Caco-2 (cell line): ENCODE measurements at regions not wholly inside any gene's neighbourhood (a gene's known extent, or its start where the extent isn't known, plus 50 kb on each side); places are given as distances from the start of the nearest gene placed in this dataset.

Experiments
- BruUV-seq: library from RNA; stranded (reverse); fragments of 400-500 nt; replicated peaks from 2 replicates; lab custom pipeline; 2021; lab: Mats Ljungman, UMichigan
- CTCF ChIA-PET: fragments of 300-600 bp; sonication (Branson Sonifier 250); formaldehyde crosslinking; loops from one replicate; lab custom pipeline; 2022; ENCODE audit warnings: antibody characterized with exemption; lab: Charles Lee
- POLR2A ChIA-PET: fragments of 300-600 bp; sonication (Branson Sonifier 250); formaldehyde crosslinking; loops from one replicate; lab custom pipeline; 2022; ENCODE audit warnings: antibody characterized with exemption; lab: Charles Lee
- DNase-seq, 2 experiments: peaks; one replicate each; pipeline versions ENCODE4 v3.0.0 to v3.0.0-alpha.2; 2020 to 2022
- H3K27me3 ChIP-seq: replicated peaks from 2 replicates; pipeline ENCODE4 v1.6.0; 2011; ENCODE audit warnings: low read length; ENCODE audit not compliant: control insufficient read depth, insufficient read depth
- H3K36me3 ChIP-seq: 2 replicates; pipeline ENCODE4 v1.5.1; 2011; ENCODE audit warnings: low read length; ENCODE audit not compliant: control insufficient read depth, insufficient read depth
- H3K4me1 ChIP-seq: fragments of 250-450 bp; sonication (Bioruptor Pico); 2 replicates; pipeline ENCODE4 v1.5.1; 2020; ENCODE audit warnings: mild to moderate bottlenecking
- H3K4me3 ChIP-seq: 2 replicates; pipeline ENCODE4 v1.5.1; 2011; ENCODE audit warnings: low read depth, mild to moderate bottlenecking, control low read depth, low read length
- H3K9me3 ChIP-seq: fragments of 250-450 bp; sonication (Bioruptor Pico); 2 replicates; pipeline ENCODE4 v1.5.1; 2020; ENCODE audit warnings: mild to moderate bottlenecking, moderate library complexity
- H3K27ac Mint-ChIP-seq: one replicate; pipeline ENCODE4 v1.8.0; 2022; ENCODE audit warnings: mixed read lengths; ENCODE audit not compliant: unreplicated experiment
- H3K27me3 Mint-ChIP-seq: one replicate; pipeline ENCODE4 v1.8.0; 2022; ENCODE audit warnings: mixed read lengths; ENCODE audit not compliant: insufficient read depth, unreplicated experiment
- H3K36me3 Mint-ChIP-seq: one replicate; pipeline ENCODE4 v1.8.0; 2022; ENCODE audit warnings: mild to moderate bottlenecking, mixed read lengths; ENCODE audit not compliant: insufficient read depth, unreplicated experiment
- H3K4me1 Mint-ChIP-seq: one replicate; pipeline ENCODE4 v1.8.0; 2022; ENCODE audit warnings: low read depth, mixed read lengths; ENCODE audit not compliant: unreplicated experiment
- H3K4me3 Mint-ChIP-seq: one replicate; pipeline ENCODE4 v1.8.0; 2022; ENCODE audit warnings: mild to moderate bottlenecking, moderate library complexity, mixed read lengths; ENCODE audit not compliant: unreplicated experiment
- H3K9me3 Mint-ChIP-seq: one replicate; pipeline ENCODE4 v1.8.0; 2022; ENCODE audit warnings: mixed read lengths; ENCODE audit not compliant: unreplicated experiment
- intact Hi-C: fragments of 100-400 bp; cut with micrococcal nuclease; formaldehyde crosslinking; loops from one replicate; pipeline ENCODE4 v1.10.0; 2022; ENCODE audit not compliant: unreplicated experiment
- TF ChIP-seq, protein P1 (sequence below), 2 experiments: fragments of 200-600 bp in 1 of 2; IDR thresholded peaks; 1 replicate in 1 of 2; 2 replicates in 1 of 2; pipeline versions ENCODE4 v1.5.1 to v1.8.0; 2011 to 2022; ENCODE audit warnings: antibody characterized with exemption in 1 of 2, control low read depth in 1 of 2, inconsistent platforms in 1 of 2, low read depth in 1 of 2, low read length in 1 of 2, mild to moderate bottlenecking in 1 of 2, moderate library complexity in 1 of 2; ENCODE audit not compliant: insufficient read depth in 1 of 2, severe bottlenecking in 1 of 2, unreplicated experiment in 1 of 2

DNA sequence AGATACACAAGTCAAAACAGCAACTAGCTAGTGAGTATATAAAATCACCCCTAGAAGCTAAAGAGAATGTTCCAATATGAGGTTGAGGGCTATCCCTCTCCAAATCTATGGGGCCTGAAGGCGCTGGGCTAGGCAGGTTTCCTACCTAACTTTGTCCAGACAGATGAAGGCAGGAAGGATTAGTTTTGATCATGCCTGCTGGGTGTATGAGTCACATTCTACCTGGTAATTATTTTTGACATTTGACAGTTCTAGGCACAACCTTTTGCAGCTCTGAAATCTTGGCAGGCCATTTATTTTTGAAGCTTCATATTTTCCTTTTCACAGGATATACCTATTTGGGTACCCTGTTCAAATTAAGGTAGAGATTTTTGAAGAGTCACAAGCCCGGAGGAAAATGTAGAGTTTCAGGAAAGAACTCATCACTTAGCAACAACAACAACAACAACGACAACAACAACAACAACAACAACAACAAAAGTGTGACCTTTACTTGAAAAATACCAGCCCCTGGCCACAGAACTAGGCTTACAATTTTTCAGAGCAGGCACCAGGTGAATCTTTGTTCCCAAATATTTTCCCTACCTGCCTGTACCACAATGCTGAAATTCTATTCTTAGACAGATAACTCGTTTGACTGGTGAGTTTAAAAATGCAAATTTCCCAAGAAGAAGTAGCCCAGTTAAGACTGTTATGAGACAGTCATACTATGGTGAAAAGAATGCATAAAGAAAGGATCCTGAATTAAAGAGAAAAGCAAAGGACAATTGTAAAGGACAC is 175.5 kb upstream of the TUT7 start:
- Mint-ChIP-seq H3K4me1 (no peaks in the 10 kb centered on the region), H3K9me3 (no peaks in the 10 kb centered on the region), H3K27ac (no peak overlapping the region), H3K27me3 (peaks cover 9% of the 10 kb centered on the region), H3K36me3 (no peaks in the 10 kb centered on the region), H3K4me3 (no peak overlapping the region)
- no peaks in the 10 kb centered on the region for H3K27me3 ChIP-seq
- CTCF ChIA-PET = no interaction called here
- BruUV-seq = no TSS peak
- no peaks in the 10 kb centered on the region for H3K36me3 ChIP-seq
- H3K4me1 ChIP-seq = no peaks in the 10 kb centered on the region
- DNase-seq = no peak
- no peaks in the 10 kb centered on the region for H3K9me3 ChIP-seq
- POLR2A ChIA-PET = no interaction called here
- H3K4me3 ChIP-seq = no peak overlapping the region
- intact Hi-C loops = no loop called here
- TF ChIP-seq, protein P1, sequence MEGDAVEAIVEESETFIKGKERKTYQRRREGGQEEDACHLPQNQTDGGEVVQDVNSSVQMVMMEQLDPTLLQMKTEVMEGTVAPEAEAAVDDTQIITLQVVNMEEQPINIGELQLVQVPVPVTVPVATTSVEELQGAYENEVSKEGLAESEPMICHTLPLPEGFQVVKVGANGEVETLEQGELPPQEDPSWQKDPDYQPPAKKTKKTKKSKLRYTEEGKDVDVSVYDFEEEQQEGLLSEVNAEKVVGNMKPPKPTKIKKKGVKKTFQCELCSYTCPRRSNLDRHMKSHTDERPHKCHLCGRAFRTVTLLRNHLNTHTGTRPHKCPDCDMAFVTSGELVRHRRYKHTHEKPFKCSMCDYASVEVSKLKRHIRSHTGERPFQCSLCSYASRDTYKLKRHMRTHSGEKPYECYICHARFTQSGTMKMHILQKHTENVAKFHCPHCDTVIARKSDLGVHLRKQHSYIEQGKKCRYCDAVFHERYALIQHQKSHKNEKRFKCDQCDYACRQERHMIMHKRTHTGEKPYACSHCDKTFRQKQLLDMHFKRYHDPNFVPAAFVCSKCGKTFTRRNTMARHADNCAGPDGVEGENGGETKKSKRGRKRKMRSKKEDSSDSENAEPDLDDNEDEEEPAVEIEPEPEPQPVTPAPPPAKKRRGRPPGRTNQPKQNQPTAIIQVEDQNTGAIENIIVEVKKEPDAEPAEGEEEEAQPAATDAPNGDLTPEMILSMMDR (IDR thresholded peaks at IDR 0.05; ENCODE audit: insufficient read depth in 1 of 2, low read depth in 1 of 2, low read length in 1 of 2, severe bottlenecking in 1 of 2, unreplicated experiment in 1 of 2) = no peak

DNA sequence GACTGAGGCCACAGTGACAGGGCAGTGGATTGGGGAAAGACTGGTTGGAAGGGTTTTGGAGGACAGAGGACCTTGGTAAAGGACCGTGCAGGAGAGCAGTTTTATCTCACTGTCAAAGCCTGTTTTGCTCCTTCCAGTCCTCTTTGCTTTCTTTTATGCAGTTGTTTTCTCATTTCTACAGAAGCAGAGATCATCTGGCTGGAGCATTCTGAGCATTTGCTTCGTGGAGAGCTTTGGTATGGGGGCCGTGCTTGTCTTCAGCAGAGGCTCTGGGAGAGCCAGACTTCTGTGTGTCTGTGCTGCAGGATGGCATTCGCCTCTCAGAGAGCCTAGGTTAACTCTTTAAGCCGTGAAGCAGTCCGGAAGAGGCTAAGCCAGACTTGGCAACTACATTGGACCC is 171.8 kb upstream of the TUT7 start:
- POLR2A ChIA-PET = no interaction called here
- intact Hi-C loops = no loop called here
- Mint-ChIP-seq H3K27ac (no peak overlapping the region), H3K27me3 (peaks cover 9% of the 10 kb centered on the region), H3K36me3 (no peaks in the 10 kb centered on the region), H3K4me3 (no peak overlapping the region), H3K4me1 (no peaks in the 10 kb centered on the region), H3K9me3 (no peaks in the 10 kb centered on the region)
- H3K27me3 ChIP-seq = no peaks in the 10 kb centered on the region
- CTCF ChIA-PET = no interaction called here
- TF ChIP-seq, protein P1 (IDR thresholded peaks at IDR 0.05; ENCODE audit: insufficient read depth in 1 of 2, low read depth in 1 of 2, low read length in 1 of 2, severe bottlenecking in 1 of 2, unreplicated experiment in 1 of 2) = no peak
- no peaks in the 10 kb centered on the region for H3K9me3 ChIP-seq
- BruUV-seq = no TSS peak
- H3K36me3 ChIP-seq = no peaks in the 10 kb centered on the region
- DNase-seq = no peak
- H3K4me3 ChIP-seq = no peak overlapping the region
- no peaks in the 10 kb centered on the region for H3K4me1 ChIP-seq

DNA sequence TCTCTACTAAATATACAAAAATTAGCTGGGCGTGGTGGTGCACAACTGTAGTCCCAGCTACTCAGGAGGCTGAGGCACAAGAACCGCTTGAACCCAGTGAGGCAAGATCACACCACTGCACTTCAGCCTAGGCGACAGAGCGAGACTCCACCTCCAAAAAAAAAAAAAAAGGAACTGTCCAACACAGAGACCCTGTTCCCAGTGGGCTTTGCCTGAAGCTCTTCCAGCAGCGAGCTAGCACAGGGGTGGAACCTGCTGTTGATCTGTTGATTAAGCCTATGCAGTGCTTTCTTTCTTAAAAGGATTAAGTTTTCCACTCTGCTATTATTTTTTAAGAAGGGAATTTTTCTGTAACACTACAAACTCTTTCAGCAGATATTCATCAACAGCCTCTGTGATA is 171.0 kb upstream of the TUT7 start:
- Mint-ChIP-seq H3K27me3 (peaks cover 9% of the 10 kb centered on the region), H3K4me1 (no peaks in the 10 kb centered on the region), H3K27ac (no peak overlapping the region), H3K9me3 (no peaks in the 10 kb centered on the region), H3K36me3 (no peaks in the 10 kb centered on the region), H3K4me3 (no peak overlapping the region)
- intact Hi-C loops = no loop called here
- CTCF ChIA-PET = no interaction called here
- no peak overlapping the region for H3K4me3 ChIP-seq
- POLR2A ChIA-PET = no interaction called here
- TF ChIP-seq, protein P1 (IDR thresholded peaks at IDR 0.05; ENCODE audit: insufficient read depth in 1 of 2, low read depth in 1 of 2, low read length in 1 of 2, severe bottlenecking in 1 of 2, unreplicated experiment in 1 of 2) = no peak
- no peaks in the 10 kb centered on the region for H3K4me1 ChIP-seq
- H3K36me3 ChIP-seq = no peaks in the 10 kb centered on the region
- BruUV-seq = no TSS peak
- no peaks in the 10 kb centered on the region for H3K9me3 ChIP-seq
- no peaks in the 10 kb centered on the region for H3K27me3 ChIP-seq
- DNase-seq = no peak
